BJ (cell line): ENCODE measurements at regions not wholly inside any gene's neighbourhood (a gene's known extent, or its start where the extent isn't known, plus 50 kb on each side); places are given as distances from the start of the nearest gene placed in this dataset.

ENCODE experiments used
- CTCF ChIA-PET: fragments of 350-600 bp; formaldehyde crosslinking; extraction: SDS; loops from one replicate; lab custom pipeline; 2021; ENCODE audit warnings: antibody characterized with exemption, inconsistent platforms; lab: Yijun Ruan, JAX
- POLR2A ChIA-PET: fragments of 300-600 bp; sonication (Branson Sonifier 250); formaldehyde crosslinking; extraction: SDS; loops from one replicate; lab custom pipeline; 2021; ENCODE audit warnings: antibody characterized with exemption; lab: Charles Lee
- DNase-seq: peaks from one replicate; pipeline ENCODE4 v3.0.0-alpha.2; 2011; ENCODE audit warnings: low read depth
- H3K27me3 ChIP-seq: 2 replicates; pipeline ENCODE4 v1.6.0; 2011; ENCODE audit warnings: low read length; ENCODE audit not compliant: control insufficient read depth, insufficient read depth
- H3K36me3 ChIP-seq: 2 replicates; pipeline ENCODE4 v1.5.1; 2011; ENCODE audit warnings: low read length; ENCODE audit not compliant: control insufficient read depth, insufficient read depth
- H3K4me3 ChIP-seq: 2 replicates; pipeline ENCODE4 v1.5.1; 2011; ENCODE audit warnings: low read depth, mild to moderate bottlenecking, control low read depth, low read length
- TF ChIP-seq, protein P1 (sequence below): IDR thresholded peaks from 2 replicates; pipeline ENCODE4 v1.5.1; 2011; ENCODE audit warnings: low read depth, mild to moderate bottlenecking, control low read depth, inconsistent platforms, low read length, moderate library complexity; ENCODE audit not compliant: insufficient read depth

DNA sequence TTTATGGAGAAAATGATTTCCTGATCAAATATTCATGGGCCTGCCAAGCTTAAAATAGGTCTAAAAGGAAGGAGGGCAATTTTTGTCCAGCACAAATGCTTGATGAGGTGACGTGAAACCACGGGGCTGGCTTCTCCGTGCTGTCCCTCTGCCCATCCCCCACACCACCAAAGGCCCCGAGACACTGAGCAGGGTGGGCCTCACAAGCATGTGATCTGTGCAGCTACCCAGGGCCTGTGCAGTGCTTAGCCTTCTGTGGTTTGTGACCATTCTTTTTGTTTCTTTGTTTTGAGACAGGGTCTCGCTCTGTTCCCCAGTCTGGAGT lies 94.8 kb upstream of the RTL6 start:
- ChIA-PET POLR2A (no interaction called here), CTCF (interaction anchor here (1.1 kb wide), 1 partner anchor 512 kb away, joined by 3 read pairs; no protein-coding TSS in a partner anchor)
- Histone ChIP-seq H3K36me3 (no peaks in the 10 kb centered on the region), H3K27me3 (peaks cover 18% of the 10 kb centered on the region), H3K4me3 (no peak overlapping the region)
- DNase-seq = no peak
- TF ChIP-seq, protein P1, sequence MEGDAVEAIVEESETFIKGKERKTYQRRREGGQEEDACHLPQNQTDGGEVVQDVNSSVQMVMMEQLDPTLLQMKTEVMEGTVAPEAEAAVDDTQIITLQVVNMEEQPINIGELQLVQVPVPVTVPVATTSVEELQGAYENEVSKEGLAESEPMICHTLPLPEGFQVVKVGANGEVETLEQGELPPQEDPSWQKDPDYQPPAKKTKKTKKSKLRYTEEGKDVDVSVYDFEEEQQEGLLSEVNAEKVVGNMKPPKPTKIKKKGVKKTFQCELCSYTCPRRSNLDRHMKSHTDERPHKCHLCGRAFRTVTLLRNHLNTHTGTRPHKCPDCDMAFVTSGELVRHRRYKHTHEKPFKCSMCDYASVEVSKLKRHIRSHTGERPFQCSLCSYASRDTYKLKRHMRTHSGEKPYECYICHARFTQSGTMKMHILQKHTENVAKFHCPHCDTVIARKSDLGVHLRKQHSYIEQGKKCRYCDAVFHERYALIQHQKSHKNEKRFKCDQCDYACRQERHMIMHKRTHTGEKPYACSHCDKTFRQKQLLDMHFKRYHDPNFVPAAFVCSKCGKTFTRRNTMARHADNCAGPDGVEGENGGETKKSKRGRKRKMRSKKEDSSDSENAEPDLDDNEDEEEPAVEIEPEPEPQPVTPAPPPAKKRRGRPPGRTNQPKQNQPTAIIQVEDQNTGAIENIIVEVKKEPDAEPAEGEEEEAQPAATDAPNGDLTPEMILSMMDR = no peak

DNA sequence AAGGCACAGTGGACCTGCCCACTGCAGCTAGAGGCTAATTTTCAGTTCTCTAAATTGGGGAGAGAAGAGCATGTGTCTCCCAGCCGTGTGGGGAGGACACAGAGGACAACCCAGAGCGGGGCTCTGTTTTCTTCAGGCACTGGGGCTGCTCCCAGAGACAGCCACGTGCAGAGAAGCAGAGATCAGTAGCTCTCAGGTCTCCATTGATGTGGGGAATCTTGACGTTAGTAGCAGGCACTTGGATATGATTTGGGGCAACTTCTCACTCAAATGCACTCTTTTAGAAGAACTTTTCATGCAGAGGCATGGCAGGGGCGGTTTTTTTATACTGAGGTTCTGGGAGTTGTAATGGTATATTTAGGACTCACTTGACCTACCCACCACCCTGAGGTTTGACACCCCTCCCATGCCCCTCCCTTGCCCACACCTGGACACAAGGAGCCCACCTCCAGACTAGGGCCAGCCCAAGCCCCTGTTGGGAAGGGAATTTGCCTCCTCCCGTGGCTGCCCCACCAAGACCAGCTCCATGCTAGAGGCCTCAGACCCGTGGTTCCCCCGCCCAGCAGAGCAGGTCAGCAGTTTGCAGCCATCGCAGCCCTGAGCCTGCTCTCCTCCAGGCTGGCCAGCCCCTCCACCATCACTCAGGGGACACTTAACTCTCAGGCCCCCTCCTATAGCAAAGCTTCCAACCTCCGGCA lies 94.2 kb upstream of the RTL6 start:
- CTCF ChIA-PET = interaction anchor here (1.1 kb wide), 1 partner anchor 511 kb away, joined by 3 read pairs; no protein-coding TSS in a partner anchor
- POLR2A ChIA-PET = no interaction called here
- Histone ChIP-seq H3K36me3 (no peaks in the 10 kb centered on the region), H3K27me3 (peaks cover 15% of the 10 kb centered on the region; the same call in 1 of the 2 replicates), H3K4me3 (no peak overlapping the region)
- no peak for DNase-seq
- TF ChIP-seq, protein P1 = no peak

DNA sequence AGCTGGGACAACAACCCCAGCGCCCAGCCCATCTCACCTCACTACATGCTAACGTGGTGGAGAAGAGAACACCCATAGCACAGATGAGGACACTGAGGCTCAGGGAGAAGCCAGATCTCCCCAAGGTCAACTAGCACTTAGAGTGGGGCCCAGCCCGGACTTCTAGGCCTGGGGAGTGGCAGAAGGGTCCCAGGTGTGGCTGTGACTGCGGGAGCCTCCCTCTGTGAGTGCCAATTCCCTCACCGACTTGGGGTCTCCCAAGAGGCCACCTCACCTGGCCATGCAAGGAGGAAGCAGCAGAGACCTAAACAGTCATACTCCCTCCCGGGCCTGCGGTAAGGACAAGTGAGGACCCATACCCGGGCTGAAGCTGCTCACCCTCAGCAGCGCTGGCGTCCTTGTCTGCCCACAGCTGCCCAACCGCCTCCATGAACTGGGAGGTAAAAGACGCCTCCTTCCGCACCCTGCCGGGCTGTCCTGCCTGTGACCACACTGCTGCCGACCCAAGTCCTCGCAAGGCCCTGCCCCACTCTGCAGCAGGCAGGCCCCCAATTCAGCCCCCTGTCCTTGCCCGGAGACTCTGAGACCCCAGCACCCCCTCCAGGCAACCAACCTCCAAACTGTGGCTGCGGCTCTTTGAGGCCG lies 93.2 kb upstream of the RTL6 start:
- no peak overlapping the region for H3K4me3 ChIP-seq
- peaks cover 12% of the 10 kb centered on the region; the same call in 1 of the 2 replicates for H3K27me3 ChIP-seq
- TF ChIP-seq, protein P1 = no peak
- DNase-seq = no peak
- CTCF ChIA-PET = no interaction called here
- POLR2A ChIA-PET = no interaction called here
- no peaks in the 10 kb centered on the region for H3K36me3 ChIP-seq

DNA sequence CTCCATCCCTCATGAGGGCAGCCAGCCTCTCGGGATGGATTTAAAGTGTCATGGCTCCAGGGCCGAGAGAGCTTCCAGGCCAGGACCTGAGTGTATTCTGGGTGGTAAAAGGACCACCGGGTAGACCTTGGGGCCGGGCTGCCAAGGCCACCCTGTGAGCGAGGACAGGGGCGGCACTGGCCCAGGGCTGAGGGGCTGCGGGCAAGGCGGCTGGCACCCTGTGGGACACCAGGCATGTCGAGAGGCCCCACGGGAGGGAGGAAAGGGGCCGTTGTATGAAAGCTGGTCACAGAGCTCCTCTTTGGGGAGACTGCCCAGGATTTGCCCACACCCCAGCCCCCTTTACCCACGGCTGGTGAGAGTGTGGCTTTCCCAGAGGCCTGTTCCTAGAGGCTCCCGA lies 92.3 kb upstream of the RTL6 start:
- TF ChIP-seq, protein P1 = no peak
- Histone ChIP-seq H3K27me3 (peaks cover 9% of the 10 kb centered on the region; the same call in 1 of the 2 replicates), H3K4me3 (no peak overlapping the region), H3K36me3 (no peaks in the 10 kb centered on the region)
- DNase-seq = no peak
- CTCF ChIA-PET = interaction anchor here (1.3 kb wide), 1 partner anchor 23 kb away, joined by 3 read pairs; no protein-coding TSS in a partner anchor
- POLR2A ChIA-PET = no interaction called here

DNA sequence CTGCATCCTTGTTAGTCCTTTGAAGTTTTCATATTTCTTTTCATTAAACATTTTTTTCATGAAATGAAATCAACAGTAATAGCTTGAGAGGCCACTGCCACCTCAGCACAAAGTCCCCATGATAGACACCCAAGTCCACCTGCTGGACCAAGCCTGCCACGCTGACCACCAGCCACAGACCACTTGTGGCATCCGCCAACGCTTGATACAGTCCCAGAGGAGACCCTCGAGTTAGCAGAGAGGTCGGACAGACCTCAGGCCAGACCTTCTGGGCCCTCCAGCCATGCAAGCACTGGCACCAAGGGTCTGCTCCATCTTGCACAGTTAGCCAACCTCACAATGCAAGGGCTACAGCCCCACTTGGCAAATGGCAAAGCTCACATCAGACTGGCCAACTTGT lies 91.8 kb upstream of the RTL6 start:
- Histone ChIP-seq H3K27me3 (peaks cover 9% of the 10 kb centered on the region; the same call in 1 of the 2 replicates), H3K36me3 (no peaks in the 10 kb centered on the region), H3K4me3 (no peak overlapping the region)
- ChIA-PET POLR2A (no interaction called here), CTCF (interaction anchor here (1.3 kb wide), 1 partner anchor 22 kb away, joined by 3 read pairs; no protein-coding TSS in a partner anchor)
- TF ChIP-seq, protein P1 = no peak
- no peak for DNase-seq
